GM18873 (cell line): ENCODE measurements at regions not wholly inside any gene's neighbourhood (a gene's known extent, or its start where the extent isn't known, plus 50 kb on each side); places are given as distances from the start of the nearest gene placed in this dataset.

Source experiments
- ATAC-seq: cut with Tn5 transposase; IDR thresholded peaks from one replicate; pipeline ENCODE4 v1.9.1; 2021; ENCODE audit warnings: mild to moderate bottlenecking, moderate library complexity, moderate number of reproducible peaks; ENCODE audit not compliant: unreplicated experiment, low FRiP score

DNA sequence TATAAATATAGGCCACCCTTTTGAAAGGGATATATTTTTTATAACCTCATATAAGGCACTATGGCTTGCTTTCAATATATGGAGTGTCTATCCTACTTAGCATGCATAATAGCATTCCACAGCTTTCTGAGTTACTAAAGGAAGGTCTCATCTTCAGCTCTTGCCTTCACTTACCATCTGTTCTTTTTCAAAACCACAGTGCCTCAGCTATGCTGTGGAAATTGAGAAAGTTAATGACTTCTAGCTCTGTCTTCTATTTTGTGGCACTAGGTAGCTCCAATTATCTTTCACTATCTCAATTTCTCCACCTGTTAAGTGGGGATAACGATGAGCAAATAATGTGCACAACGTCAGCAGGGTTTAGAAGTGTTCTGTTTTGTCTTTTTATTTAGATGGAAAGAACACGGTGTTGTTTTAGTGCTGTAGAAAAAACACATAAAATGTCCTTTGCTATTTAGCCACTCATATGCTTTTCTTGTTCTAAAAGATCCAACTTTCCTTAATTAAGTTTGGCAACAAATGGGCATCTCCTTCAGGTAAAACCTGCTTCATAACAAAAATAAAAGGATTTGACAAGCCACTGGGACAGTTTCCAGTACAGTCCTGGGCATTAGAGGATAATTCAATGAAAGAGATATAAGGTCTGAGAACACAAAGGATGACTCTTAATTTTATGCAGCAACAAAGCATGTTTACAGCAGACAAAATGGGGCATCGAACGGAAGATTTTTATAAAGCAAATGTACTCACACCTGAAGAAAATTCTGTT, 462.0 kb upstream of the SYT1 start:
- no peak for ATAC-seq

DNA sequence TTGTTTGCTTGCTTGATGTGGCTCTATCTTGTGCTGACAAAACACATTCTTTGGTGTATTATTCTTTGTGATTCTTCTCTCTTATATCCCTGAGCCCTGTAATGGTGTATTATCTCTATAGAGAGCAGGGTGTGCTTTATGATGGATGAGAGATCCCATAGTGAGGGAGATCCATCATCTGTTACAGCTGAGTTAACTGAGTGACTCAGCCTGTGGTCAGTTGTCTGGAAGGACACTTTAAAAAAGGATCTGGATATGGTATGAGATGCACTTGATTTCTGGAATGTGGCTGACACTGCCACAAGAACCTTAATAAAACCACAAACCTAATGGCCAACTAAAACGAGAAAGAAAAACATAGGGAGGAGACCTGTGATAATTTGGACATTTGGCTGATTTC, 461.4 kb upstream of the SYT1 start:
- no peak for ATAC-seq

DNA sequence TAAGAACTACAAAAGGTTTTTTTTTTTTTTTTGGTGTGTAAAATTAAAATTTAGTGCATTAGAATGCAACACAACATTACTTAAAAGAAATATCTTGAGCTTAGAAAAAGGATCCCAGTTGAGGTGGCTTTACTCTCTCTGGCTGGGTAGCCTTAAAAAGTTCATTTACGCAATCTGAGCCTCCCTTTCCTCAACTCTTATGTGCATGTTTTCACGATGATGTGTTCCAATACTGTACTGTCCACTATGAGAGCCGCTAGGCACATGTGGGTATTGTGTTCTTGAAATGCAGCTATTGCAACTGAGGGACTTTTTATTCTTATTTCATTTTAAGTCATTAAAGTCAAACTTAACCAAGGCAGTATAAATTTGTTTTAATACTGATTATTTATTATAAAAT, 460.9 kb upstream of the SYT1 start:
- ATAC-seq, result no peak

DNA sequence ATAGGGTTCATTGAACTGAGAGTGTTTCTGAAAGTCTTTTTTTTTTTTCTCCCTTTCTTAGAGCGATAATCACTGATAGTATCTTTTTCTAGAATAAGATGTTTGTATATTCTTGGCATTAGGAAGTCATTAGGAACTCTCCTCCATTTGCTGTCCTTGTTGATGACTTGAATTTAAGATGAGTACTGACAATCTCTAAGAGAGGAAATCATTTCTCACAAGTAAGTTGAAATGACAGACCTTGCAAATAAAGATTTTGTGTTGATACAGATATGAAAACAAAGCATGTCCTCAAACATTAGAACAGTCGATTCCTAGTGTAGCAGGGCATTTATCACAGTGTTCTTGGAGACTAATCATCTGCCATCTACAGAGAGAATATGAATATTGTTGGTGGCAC, 458.4 kb upstream of the SYT1 start:
- ATAC-seq, result no peak

- ATAC-seq, result peak; percentile 89
Observed at GRCh38 chr12:78406828-78407227, 457.7 kb upstream of the SYT1 start.

DNA sequence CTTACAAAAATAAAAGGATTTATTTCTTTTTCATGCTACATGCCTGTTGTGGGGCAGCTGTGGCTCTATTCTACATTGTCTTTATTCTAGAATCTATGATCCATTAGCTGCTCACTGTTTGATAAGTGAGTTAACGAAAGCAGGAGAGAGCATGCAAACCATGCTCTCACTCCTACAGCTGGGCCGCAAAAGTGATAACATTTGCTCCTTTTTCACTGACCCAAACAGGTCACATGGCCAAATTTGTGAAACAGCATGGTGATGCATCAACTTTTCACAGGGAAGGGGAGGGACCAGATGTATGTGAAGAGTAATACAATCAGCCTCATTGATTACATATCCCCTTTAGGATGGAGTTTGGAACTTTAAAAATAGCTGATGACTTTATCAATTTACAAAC, 456.9 kb upstream of the SYT1 start:
- ATAC-seq, result no peak

- no peak for ATAC-seq
Observed at GRCh38 chr12:78414071-78414470, 450.5 kb upstream of the SYT1 start.

- no peak for ATAC-seq
Observed at GRCh38 chr12:78418919-78419318, 445.7 kb upstream of the SYT1 start.

DNA sequence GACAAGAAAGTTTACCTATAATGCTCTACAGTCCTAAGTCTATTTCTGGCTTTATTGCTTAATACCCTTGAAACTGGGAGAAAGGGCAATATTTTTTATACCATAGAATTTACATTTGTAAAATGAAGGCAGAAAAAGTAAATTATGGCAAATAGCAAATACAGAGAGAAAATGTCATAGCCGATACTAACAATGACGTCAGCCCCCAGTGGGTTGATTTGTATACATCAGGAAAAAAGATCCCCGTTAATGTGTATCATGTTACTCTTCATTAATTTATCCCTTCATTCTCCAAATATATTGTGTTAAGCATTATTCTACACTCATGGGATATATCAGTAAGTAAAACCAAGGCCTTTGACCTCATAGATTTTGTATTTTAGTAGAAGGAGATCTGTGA, 445.1 kb upstream of the SYT1 start:
- no peak for ATAC-seq

DNA sequence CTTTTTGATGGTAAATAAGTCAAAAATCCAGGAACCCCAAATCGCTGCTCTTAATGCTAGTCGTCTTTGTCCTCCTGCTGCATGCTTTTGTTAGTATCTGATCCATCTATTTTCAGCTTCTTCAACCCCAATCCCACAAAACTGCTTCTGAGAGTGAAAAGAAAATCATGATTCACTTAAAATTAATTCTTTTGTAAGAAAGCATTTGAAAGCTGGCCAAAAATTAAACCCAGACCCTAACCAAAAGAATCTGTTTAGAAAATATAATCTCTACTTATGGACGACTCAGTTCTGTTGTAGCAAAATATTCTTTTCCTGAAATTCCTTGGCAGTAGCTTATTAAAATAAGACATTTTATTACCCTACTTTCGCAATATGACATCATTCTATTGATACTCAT, 443.6 kb upstream of the SYT1 start:
- no peak for ATAC-seq

DNA sequence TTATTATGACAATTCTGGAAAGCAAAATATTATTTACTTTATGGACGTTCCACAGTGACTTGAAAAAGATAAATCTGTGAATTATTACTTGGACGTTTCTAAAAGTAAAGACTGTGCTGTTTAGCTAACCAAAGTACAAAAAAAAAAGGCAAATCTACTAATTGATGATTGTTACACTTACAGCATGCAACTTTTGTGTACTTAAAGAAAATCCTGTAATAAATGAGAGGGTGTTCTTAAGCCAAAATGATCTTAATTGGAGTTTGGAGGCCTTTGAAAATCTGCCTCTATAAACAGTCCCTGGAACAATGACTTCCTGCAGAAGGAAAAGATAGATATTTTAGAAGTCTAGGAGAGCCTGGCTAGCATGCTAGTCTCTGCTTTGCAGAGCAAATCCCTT, 434.0 kb upstream of the SYT1 start:
- no peak for ATAC-seq

DNA sequence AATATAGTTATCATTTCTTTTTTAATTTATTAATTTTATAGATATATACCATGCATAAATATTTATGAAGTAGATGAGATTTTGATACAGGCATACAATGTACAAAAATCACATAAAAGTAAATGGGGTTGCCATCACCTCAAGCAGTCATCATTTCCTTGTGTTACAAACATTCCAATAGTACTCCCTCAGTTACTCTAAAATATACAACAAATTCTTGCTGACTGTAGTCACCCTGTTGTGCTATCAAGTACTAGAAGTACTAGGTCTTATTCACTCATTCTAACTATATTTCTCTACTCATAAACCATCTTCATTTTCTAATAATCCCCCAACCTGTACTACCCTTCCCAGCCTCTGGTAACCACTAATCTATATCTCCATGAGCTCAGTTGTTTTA, 432.6 kb upstream of the SYT1 start:
- ATAC-seq, result no peak

GRCh38 chr12:78439666-78440065, 424.9 kb upstream of the SYT1 start:
- no peak for ATAC-seq

GRCh38 chr12:78441737-78442453, 422.7 kb upstream of the SYT1 start:
- ATAC-seq, result no peak

DNA sequence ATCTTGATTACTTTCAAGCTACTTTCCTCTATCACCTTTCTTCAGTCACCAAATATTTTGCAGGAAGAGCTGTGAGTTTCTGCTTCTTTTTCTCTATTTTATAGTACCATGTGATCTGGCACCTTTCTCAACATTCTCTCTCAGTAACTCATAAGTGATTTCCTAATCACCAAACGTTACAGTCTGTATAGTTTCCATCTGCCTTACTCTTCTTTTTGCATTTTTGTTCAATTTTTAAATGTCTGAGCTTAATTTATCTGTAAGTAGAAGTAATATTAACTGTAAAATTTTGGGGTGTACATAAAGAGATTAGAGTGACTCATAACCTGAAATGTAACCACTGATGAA, 422.1 kb upstream of the SYT1 start:
- ATAC-seq, result no peak

DNA sequence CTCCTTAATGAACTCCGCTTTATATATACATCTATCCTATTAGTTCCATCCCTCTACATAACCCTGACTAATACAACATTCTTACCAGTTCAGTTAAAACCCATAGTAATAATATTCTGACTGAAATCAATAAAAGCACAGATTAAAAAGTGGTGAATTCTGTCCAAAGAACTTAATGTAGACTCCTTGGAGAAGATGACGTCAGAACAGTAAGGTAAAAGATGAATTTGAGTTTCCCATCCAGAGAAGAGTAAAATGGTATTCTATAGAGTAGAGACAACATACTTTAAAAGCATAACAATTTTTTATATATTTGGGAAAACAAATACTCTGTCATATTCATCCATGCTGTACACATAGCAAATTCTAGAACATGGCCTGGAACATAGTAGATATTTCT, 418.0 kb upstream of the SYT1 start:
- ATAC-seq, result no peak

GRCh38 chr12:78447373-78447772, 417.2 kb upstream of the SYT1 start:
- no peak for ATAC-seq

DNA sequence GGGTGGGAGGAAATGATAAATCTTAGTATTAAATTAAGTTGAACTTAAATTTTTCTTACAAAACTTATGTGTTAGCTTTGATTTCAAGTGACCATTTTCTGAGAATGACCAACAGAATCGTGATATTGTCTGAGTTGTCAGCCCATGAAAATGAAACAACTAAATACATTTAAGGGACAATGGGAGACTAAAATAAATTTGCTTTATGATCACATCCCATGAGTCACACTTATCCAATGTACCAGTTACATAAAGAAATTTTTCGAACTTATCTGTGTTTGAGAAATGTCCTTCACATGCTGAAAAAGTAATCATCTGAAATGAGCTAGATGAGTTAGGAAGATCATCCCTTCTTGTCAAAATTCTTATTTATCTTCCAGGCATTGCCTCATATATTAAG, 415.9 kb upstream of the SYT1 start:
- ATAC-seq, result no peak

GRCh38 chr12:78455991-78456390, 408.6 kb upstream of the SYT1 start:
- no peak for ATAC-seq

GRCh38 chr12:78457938-78458337, 406.6 kb upstream of the SYT1 start:
- ATAC-seq, result peak; percentile 100

DNA sequence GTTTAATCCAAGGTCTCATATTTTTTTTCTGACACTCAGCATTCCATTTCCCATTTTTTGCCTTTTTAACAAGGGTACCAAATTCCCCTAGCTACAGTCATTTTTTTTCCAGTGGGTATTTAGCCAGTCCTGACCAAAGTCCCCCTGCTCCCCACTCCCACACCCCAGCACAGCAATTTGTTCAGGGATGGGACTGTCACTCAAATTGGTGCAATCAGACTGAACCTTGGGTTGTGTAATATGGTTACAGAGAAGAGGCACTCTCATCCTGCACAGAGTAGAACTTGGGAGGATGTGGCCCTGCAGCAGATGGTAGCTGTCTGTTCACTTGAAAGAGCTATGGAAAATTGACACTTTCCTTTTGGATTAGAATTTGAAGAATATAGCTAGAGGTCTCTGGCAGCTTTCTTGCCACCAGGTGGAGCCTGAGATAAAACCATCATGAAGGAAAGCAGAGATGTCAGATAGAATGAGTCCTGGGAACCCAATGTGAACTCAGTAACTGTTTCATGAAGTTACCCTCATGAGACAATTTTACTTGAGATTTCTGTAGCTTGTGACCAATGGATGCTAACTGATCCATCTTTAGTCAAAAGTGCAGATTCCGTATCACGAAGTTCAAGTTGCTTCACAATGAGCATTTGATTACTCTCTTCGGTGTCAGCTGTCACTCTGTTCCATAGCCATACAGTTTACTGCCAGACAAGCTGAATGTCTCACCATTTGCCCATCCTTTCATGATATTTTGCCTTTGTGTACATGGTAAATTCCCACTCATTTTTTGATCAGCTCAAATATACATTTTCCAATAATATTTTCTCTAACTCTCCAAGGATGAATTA, 394.0 kb upstream of the SYT1 start:
- ATAC-seq, result no peak
